SKM-1 (cell line): ENCODE measurements at regions not wholly inside any gene's neighbourhood (a gene's known extent, or its start where the extent isn't known, plus 50 kb on each side); places are given as distances from the start of the nearest gene placed in this dataset.
"Not testable (repeated sequence)": the region's sequence is repeated elsewhere in the genome, so short reads cannot be mapped to it uniquely, and the experiment has no call there.

ENCODE experiments used
- DNase-seq: peaks from one replicate; lab custom pipeline; 2025; ENCODE audit not compliant: unreplicated experiment; lab: John Stamatoyannopoulos, UW

- no peak for DNase-seq
These were observed 99.2 kb upstream of the UXS1 start for GRCh38 chr2:106293271-106293783.

- no peak for DNase-seq
These were observed 98.5 kb upstream of the UXS1 start for GRCh38 chr2:106292627-106293026.

- no peak for DNase-seq
These were observed 94.8 kb upstream of the UXS1 start for GRCh38 chr2:106288873-106289272.

GRCh38 chr2:106285237-106285829 is 91.2 kb upstream of the UXS1 start:
- DNase-seq, result no peak

GRCh38 chr2:106284691-106285202 is 90.6 kb upstream of the UXS1 start:
- DNase-seq, result no peak

- DNase-seq, result no peak
These were observed 90.2 kb upstream of the UXS1 start for GRCh38 chr2:106284255-106284654.

- not testable (repeated sequence) for DNase-seq
These were observed 89.4 kb upstream of the UXS1 start for GRCh38 chr2:106283228-106284152.

- no peak for DNase-seq
These were observed 88.5 kb upstream of the UXS1 start for GRCh38 chr2:106282462-106283170.

GRCh38 chr2:106281907-106282430 is 87.9 kb upstream of the UXS1 start:
- DNase-seq, result not testable (repeated sequence)

- no peak for DNase-seq
These were observed 86.8 kb upstream of the UXS1 start for GRCh38 chr2:106280722-106281446.

GRCh38 chr2:106280224-106280623 is 86.1 kb upstream of the UXS1 start:
- DNase-seq, result no peak

- no peak for DNase-seq
These were observed 84.2 kb upstream of the UXS1 start for GRCh38 chr2:106278112-106278876.

GRCh38 chr2:106277426-106277825 is 83.3 kb upstream of the UXS1 start:
- no peak for DNase-seq

- DNase-seq, result no peak
These were observed 81.9 kb upstream of the UXS1 start for GRCh38 chr2:106275971-106276370.

- DNase-seq, result no peak
These were observed 80.6 kb upstream of the UXS1 start for GRCh38 chr2:106274668-106275067.

GRCh38 chr2:106272216-106272807 is 78.2 kb upstream of the UXS1 start:
- peak; percentile 56 for DNase-seq

- no peak for DNase-seq
These were observed 76.4 kb upstream of the UXS1 start for GRCh38 chr2:106270471-106270891.

- DNase-seq, result no peak
These were observed 75.6 kb upstream of the UXS1 start for GRCh38 chr2:106269591-106270291.

- DNase-seq, result no peak
These were observed 73.9 kb upstream of the UXS1 start for GRCh38 chr2:106267997-106268396.
